Activated T-cell treated with anti-CD3 and anti-CD28 coated beads for 24 hours (primary cell): ENCODE measurements at regions not wholly inside any gene's neighbourhood (a gene's known extent, or its start where the extent isn't known, plus 50 kb on each side); places are given as distances from the start of the nearest gene placed in this dataset.
"Not testable (repeated sequence)": the region's sequence is repeated elsewhere in the genome, so short reads cannot be mapped to it uniquely, and the experiment has no call there.

Experiments
- DNase-seq: peaks from one replicate; pipeline ENCODE4 v3.0.0-alpha.2; 2020; ENCODE audit warnings: low read depth

DNA sequence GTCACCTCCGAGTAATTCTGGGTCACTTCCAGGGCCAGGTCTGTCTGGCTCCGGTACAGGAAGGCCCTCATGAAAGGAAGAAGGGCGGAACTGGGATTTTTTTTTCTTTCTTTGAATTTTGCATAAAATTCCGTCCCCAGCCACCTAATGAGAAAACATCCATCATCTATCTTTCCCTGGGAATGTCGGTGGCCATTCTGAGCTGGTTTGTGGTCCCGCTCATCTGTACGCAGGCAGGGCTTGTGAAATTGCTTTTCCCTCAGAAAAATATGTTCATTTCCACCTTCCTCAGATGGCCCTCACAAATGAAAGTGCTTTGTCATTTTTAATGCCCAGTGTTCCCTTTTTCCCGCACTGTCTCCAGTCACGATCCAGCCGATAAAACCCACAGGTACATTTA is 353.0 kb upstream of the ZFHX3 start:
- no peak for DNase-seq

DNA sequence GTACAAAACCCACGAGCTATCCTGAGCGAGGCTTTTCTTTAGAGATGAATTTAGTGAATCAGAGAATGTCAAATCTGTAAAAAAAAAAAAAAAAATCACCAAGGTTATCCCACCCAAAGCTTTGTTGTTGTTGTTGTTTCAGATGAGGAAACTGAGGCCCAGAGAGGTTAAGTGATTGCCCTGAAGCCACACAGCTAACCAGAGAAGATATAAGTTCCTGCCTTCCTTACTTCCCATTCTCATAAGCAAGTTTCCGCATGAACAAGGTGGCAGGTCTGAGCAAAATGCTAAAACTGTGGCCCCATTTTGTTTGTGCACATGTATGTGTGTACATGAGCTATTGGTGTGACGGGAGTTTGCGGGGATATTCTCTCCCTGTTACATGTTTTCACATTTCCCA is 352.1 kb upstream of the ZFHX3 start:
- DNase-seq, result no peak

DNA sequence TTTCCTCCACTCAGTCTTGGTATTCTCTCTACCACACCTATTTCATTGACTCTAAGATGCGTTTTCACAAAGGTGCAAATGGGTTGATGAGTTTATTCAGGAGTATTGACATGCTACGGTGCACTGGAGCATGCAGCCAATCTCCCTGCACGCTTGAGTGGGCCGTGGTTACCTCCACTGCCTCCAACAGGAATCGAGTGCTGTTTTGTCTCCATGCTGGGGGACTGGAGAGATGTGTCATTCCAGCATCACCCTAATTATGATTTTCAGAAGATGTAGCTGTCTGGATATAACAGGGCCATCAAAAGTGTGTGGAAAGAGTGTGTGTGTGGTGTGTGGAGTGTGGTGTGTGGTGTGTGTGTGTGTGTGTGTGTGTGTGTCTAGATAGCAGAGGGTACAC is 351.6 kb upstream of the ZFHX3 start:
- DNase-seq, result no peak

DNA sequence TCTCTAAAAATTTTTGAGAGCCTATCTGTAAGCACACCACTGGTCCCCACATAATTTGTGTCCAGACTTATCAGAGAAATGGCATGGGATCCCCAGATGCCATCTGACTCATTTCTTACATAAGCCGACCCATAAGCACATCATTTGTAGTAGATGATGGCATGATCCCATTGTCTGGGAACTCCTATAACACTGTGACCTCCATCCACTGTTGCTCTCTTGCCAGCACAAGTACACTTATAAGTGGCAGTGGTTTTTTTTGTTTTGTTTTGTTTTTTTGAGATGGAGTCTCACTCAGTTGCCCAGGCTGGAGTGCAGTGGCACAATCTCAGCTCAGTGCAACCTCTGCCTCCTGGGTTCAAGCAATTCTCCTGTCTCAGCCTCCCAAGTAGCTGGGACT is 350.7 kb upstream of the ZFHX3 start:
- not testable (repeated sequence) for DNase-seq

DNA sequence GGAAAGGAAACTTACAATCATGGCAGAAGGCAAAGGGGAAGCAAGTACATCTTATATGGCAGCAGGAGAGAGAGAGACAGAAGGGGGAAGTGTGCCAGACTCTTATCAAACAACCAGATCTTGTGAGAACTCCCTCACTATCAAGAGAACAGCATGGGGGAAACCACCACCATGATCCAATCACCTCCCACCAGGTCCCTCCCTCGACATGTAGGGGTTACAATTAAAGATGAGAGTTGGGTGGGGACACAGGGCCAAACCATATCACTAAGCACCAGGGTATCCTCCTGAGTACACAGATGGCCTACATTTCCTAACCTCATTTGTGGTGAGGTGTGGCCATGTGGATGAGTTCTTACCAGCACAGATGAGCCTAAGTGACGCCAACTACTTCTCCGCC is 348.6 kb upstream of the ZFHX3 start:
- DNase-seq, result no peak

DNA sequence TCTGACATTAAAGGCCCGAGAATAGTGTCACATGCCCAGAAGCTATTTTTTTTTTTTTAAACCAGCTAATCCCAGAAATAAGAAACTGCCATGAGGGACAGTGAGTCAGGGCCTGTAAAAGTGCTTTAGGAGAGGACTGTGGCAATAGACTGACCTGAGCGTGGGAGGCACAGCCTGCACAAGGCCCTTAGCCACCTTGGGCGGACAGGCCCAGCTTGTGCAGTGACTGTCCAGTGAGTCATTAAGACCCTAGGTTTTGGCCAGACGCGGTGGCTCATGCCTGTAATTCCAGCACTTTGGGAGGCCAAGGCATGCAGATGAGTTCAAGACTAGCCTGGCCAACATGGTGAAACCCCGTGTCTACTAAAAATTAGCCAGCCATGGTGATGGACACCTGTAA is 343.0 kb upstream of the ZFHX3 start:
- no peak for DNase-seq

DNA sequence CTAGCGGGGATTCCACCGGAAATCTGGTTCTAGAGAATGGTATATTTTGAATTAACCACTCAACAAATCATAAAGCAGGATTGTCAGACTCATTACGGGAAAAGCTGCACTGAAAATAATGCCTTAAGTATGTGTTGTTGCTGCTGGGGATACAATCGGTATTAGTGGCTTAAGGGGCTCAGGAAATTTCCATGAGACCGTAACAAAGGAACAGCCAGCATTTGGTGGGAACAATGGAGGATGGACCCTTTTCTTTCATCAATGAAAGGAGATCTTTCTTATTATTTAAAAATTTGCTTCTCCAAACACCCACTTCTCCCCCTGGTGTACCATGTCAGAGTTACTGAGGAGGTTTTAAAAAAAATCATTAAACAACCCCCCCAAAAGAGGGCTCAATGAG is 342.6 kb upstream of the ZFHX3 start:
- DNase-seq, result no peak

DNA sequence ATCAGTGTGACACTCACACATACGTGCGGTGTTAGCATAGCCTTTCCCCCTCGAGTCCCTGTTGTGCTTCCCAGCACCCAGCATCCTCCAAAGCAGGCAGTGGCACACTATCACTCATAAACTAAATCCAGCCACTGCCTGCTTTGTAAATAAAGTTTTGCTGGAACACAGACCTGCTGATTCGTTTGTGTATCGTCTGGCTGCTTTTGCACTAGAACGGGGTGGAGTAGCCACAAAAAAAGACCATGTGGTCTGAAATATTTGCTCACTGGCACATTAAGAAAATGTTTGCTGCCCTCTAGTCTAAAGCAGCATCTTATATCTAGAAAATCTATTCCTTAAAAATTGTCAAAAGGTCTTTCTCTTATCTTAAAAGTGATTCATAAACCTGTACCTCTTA is 341.2 kb upstream of the ZFHX3 start:
- no peak for DNase-seq

DNA sequence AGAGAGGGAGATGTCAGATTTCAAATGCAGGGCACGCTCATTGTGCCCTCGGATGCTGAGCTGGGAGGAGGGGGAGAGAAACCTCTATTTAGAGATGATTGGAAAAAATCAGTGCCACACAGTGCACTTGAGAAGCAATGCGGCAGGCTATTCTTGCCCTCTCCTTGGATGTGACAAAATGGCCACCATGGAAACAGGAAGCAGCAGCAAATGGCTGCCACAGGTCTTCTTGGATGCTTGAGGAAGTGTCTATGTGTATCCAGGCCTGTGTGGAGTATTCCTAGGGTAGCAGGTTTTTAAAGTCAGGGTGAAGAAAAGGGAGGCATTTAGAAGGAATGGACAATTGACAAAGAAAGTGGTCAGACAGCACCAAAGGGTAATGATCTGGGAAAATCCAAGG is 340.1 kb upstream of the ZFHX3 start:
- DNase-seq, result no peak

DNA sequence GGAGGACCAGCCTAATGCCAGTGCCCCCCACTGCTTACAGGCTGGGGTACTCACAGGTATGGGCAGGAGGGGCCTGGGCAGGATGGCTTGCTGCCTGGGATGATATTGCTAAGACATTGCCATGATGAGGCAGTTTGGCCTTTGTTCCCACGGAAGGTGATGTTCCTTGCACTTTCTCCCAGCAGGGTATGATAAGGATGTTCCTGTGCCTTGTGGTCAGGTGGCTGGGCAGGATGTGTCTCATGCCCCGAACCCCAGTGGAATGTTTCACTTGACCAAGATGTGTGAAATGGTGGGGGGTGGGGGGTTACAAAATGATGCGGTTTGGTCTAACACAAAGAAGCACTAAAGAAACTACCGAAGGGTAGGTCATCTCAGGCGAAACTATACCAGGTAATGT is 337.8 kb upstream of the ZFHX3 start:
- DNase-seq, result no peak

DNA sequence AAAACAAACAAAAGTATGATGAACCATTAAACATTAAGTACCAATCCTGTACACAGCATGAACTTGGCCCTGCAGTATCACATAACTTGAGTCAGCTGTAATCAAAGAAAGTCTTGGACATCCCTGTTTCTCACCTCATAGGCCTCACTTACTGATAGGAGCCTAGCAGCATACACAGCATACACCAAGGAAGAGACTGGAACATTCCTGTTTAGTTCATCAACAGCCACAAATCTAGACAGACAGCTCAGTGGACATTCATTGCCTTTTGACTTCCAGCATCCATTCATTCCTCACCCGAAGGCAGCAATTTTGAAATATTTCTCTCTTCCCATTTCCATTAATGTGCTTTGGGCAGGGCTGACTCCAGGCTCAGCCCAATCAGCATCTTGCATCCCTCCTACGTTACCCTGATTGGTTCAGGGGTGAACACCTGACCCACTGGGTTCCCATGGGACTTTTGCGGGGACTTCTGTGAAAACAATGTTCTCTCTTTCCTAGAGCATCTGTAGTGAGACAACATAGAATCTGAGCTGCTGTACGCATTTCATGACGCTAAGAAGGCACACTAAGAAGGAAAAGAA is 336.7 kb upstream of the ZFHX3 start:
- no peak for DNase-seq

DNA sequence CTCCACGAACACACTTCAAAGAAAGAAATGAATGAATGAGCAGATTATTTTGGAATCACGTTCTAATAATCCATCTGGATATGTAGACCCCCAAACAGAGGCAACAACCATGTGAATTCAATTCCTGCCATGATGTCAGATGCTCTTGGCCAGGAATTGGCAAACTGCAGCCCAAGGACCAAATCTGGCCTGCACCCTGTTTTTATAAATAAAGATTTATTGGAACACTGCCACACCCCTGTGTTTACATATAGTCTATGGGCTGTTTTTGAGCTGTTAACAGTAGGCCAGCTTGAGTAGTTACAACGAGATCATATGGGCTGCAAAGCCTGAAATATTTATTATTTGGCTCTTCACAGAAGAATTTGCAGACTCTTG is 336.0 kb upstream of the ZFHX3 start:
- no peak for DNase-seq

DNA sequence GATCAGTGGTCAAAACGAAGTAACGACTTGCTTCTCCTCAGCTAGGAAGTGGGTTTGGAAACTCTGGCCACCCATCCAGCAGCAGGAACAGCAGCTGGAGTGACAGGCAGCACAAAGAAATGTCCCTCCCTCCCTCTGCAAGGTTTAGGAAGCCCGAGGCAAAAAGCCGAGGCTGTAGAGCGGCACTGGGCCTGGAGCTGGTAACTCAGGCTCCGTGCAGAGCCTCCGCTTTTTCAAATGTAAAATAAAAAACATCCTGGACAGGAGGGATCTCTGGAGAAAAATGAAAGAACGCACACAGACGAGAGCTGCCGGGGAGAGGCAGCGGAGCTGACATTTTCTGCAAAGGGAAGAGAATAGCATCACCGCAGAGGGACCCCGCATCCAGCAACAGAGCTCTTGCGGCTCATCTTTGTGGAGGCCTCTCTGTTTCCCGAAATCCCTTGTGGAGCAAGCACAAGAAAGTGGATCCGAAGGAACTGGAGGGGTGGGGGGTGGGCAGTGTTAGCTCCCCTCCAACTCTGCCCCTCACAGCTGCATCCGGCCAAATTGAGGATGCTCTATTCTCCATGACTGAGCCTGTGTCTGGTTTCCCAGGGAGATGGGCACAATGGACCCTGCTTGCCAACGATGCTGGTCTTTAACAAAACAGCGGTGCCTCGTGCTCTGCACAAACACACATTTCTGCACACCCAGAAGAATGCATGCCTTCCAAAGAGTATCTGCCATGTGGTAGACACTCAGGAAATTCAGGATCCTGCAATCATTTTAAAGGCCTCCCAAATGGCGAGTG is 335.5 kb upstream of the ZFHX3 start:
- DNase-seq, result no peak

DNA sequence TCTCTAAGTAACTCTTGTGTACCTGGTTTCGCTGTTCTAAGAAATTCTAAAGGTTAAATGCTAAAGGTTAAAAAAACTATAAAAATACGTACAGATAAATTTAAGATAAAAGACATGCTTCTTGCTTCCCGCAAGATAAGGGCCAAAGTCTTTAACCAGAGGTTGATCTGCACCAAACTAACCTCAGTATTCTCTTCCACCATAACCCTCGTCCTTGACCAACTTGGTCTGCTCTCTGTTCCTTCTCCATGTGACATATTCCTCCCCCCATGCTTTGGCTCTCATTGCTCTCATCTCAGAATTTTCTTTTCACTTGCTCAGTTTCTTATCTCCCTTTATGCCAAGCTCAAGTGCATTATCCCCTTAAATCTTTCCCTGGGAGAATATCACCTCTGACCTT is 330.5 kb upstream of the ZFHX3 start:
- DNase-seq, result no peak

DNA sequence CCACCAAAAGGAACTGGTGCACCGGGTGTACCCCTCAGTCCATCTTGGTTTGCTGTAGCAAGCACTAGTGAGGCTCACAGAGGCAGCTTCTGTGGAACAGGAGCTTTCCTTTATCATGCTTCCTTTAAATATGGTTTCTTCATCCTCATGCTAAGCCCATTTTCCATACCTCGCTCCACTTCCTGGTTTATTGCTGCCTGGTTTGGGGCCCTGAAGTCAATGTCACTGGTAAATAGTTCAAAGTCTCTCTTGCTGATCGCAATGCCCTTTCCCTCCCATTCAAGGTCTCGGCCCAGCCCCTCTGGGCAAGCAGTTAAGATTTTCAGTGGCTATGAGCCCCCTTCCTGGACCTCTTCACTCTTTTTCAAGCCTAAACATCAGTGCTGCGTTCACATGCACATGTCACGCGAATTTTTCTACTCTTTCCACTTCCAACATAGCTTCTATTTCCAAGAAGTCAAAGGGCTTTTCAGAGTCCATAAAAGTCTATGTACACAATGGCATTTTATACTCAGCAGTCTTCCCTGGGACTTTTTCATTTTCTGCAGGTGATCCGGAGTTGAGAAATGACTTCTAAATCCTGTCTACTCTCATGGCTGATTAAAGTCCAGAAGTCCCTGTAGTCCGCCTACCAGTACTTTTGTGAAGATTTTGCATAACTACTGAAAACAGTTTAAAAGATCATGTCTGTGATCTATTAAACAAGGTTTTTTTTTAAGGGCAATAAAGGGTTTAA is 323.8 kb upstream of the ZFHX3 start:
- no peak for DNase-seq

DNA sequence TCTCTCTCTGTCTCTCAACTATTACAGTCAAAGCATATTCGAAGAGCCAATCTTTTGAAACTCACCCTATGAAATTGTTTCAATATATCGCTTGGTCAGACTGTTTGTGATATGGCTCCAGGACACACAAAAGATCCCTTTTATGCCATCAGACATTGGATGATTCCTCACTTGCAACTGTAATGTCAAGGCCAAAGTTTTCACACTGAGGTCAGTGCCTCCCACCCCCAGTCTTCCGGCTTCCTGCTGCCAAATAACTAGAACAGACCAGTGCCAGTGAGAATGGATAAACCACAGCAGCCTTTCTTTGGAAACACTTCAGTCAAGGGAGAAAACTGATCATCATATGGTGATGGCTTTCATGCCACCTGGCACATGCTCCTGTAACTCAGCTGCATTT is 321.9 kb upstream of the ZFHX3 start:
- DNase-seq, result no peak

DNA sequence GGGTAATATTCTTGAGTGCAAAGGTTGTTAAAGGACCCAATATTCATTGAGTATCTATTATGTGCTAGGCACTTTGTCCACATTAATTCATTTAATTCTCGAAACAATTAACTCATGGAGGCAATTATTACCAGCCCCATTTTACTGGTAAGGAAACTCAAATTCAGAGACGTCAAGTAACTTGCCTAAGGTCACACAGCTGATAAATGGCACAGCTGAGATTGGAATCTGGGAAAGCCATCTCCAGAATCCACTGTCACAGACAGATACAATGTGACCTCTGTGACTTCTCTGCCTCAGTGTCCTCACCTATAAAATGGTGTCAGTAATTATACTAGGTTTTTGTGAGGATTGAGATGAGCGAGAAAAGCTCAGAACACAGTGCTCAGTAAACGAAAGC is 320.8 kb upstream of the ZFHX3 start:
- no peak for DNase-seq

DNA sequence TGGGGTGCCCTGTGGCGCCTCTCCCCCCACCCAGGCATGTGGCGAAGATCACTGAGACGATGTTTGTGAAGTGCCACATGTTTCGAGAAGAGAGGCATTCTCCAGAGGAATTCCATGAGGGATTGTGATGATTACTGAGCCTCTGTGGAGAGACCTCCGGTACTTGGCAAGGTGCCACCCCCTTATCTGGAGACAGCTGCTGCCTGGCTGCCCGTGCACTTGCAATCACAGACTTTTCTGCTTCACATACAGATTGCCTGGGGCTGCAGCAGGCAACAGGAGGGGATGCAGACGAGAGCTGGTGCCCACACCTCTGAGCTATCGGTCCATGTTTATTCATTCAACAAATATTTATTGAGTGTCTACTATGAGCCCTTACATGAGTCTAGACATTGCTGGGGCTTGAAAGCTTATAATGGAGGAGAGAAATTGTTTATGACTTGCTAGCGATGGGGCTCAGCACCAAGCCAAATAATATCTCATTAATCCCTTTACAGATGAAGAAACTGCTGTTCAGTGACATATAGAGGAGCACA is 317.2 kb upstream of the ZFHX3 start:
- no peak for DNase-seq

DNA sequence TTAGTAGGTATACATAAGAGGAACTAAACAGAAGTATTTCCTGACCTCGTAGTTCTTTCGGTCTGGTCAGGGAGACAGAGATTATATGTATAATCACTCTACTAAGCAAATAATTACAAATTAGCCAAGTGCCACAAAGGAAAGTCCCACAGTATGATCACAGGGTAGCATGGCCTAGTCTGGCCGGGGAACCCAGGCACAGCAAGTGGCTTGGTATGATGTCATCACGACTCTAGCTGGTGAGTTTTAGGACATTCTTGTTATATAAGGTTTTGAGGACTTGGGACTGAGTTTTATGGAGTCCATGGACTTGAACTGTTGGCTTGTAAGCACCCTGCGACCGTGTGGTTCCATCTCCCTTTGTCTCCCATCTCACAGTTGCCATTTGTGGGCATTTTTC is 316.5 kb upstream of the ZFHX3 start:
- DNase-seq, result no peak

DNA sequence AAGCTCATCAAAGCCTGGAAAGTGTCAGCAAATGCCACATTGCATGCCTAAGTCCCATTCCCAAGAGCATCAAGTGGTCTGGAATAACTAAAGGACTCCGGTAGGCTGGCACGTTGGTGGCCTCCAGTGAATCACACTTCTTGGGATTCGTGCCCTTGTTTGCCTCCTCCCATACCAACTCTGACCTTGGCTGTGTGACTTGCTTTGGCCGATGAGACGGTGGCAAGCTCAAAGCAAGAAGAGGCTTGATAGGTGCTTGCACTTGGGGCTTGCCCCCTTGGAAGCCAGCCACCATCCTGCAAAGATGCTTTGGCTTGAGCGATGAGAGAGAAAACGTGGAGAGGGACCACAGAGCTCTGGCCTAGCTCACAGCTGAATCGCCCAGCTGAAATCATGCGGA is 313.1 kb upstream of the ZFHX3 start:
- DNase-seq, result no peak

DNA sequence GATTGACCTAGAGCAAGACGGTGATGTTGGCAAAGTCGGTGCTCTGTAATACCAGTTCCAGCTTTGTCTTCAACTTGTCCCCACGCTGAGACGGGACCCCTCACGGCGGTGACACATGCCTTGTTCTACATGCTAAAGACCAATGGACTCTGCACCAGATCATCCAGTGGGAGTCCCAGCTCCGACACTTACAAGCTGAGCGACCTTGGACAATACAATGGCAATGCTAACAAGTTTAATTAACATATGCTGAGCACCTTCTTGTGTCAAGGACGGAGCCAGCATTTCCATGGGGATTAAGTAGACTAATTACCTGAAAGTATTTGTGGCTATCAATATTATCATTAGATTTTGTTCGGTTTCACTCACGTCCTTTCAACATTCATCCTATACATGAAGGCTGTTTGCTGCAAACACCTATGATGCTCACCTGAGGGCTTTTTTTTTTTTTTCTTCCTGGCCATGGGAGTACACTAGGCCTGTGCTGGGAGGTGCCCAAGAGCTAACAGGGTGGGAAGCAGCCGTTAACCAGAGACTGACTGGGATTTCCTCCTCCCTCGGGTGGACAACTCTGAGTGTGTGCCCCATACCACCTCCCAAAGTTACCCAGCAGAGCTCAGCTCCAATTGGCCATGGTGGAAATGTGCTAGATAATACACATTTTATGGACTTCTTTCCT is 308.6 kb upstream of the ZFHX3 start:
- DNase-seq, result no peak

DNA sequence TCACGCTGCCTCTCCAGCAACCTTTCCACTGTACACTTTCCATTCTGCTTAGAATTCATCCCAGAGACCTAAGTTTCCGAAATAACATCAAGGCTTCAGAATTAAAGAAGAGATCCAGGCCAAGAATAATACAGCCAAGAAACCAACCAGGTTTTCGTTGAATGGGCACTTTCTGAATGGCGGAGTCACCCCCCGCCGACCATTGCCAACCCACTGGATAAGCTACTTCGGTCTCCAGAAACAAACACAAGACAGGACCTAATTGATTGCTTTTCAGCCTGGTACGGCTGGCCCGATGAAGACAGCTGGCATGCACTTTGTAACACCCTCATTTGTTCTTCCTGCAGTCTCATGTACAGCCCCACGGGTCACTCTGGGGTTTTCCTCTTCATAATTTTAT is 308.1 kb upstream of the ZFHX3 start:
- DNase-seq, result no peak

DNA sequence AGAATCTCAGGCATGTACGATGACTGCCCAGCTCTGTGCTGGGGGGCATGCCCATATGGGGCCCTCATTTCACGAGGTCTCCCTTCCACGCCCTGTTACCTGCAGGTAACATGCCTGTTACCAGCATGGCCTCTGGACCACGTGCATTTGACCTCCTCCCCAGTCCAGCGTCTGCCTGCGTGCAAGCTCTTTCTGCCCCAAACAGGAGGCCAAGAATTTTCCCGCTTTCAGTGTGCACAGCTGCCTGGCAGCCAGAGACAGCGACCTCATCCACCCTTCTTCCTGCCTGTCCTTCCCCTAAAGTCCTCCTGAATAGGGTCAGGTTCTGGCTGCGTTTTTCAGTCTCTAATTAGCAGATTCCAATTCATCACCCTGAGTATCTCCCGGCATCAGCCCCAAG is 306.5 kb upstream of the ZFHX3 start:
- DNase-seq, result no peak
